GM21786 (cell line): ENCODE measurements at regions not wholly inside any gene's neighbourhood (a gene's known extent, or its start where the extent isn't known, plus 50 kb on each side); places are given as distances from the start of the nearest gene placed in this dataset.
"Not testable (repeated sequence)": the region's sequence is repeated elsewhere in the genome, so short reads cannot be mapped to it uniquely, and the experiment has no call there.

Source experiments
- ATAC-seq: cut with Tn5 transposase; IDR thresholded peaks from one replicate; pipeline ENCODE4 v1.9.1; 2021; ENCODE audit not compliant: unreplicated experiment

- ATAC-seq: no peak
These were observed 404.4 kb downstream of the MAFB start for GRCh38 chr20:40284611-40285010.

GRCh38 chr20:40283689-40284088 lies 405.3 kb downstream of the MAFB start:
- no peak for ATAC-seq

GRCh38 chr20:40282941-40283340 lies 406.1 kb downstream of the MAFB start:
- ATAC-seq: no peak

GRCh38 chr20:40282541-40282940 lies 406.5 kb downstream of the MAFB start:
- ATAC-seq: no peak

GRCh38 chr20:40280616-40281015 lies 408.4 kb downstream of the MAFB start:
- ATAC-seq: no peak

GRCh38 chr20:40279390-40279789 lies 409.6 kb downstream of the MAFB start:
- no peak for ATAC-seq

GRCh38 chr20:40278673-40279072 lies 410.4 kb downstream of the MAFB start:
- no peak for ATAC-seq

GRCh38 chr20:40276301-40276700 lies 412.7 kb downstream of the MAFB start:
- ATAC-seq: no peak

GRCh38 chr20:40275738-40276137 lies 413.3 kb downstream of the MAFB start:
- ATAC-seq: no peak

- ATAC-seq: no peak
These were observed 414.0 kb downstream of the MAFB start for GRCh38 chr20:40274912-40275533.

- not testable (repeated sequence) for ATAC-seq
These were observed 419.8 kb downstream of the MAFB start for GRCh38 chr20:40269274-40269673.

GRCh38 chr20:40268321-40269075 lies 420.5 kb downstream of the MAFB start:
- no peak for ATAC-seq

GRCh38 chr20:40265825-40266533 lies 423.1 kb downstream of the MAFB start:
- ATAC-seq: no peak

GRCh38 chr20:40262219-40262618 lies 426.8 kb downstream of the MAFB start:
- ATAC-seq: no peak

- ATAC-seq: no peak
These were observed 430.1 kb downstream of the MAFB start for GRCh38 chr20:40258931-40259330.

GRCh38 chr20:40257763-40258162 lies 431.3 kb downstream of the MAFB start:
- no peak for ATAC-seq

GRCh38 chr20:40255365-40255764 lies 433.7 kb downstream of the MAFB start:
- no peak for ATAC-seq

GRCh38 chr20:40254023-40254772 lies 434.8 kb downstream of the MAFB start:
- ATAC-seq: no peak

GRCh38 chr20:40251284-40251932 lies 437.6 kb downstream of the MAFB start:
- no peak for ATAC-seq

GRCh38 chr20:40249805-40250204 lies 439.2 kb downstream of the MAFB start:
- ATAC-seq: no peak

- ATAC-seq: no peak
These were observed 443.2 kb downstream of the MAFB start for GRCh38 chr20:40245829-40246228.
